ENCODE measurements at regions not wholly inside any gene's neighbourhood (a gene's known extent, or its start where the extent isn't known, plus 50 kb on each side); places are given as distances from the start of the nearest gene placed in this dataset.

- DNase-seq: no peak
Measured at GRCh38 chr14:75333606-75334548, 55.2 kb downstream of the FOS start.

- DNase-seq: no peak
Measured at GRCh38 chr14:75334549-75335051, 56.0 kb downstream of the FOS start.

- peak; percentile 60 for DNase-seq
Measured at GRCh38 chr14:75335571-75335970, 56.9 kb downstream of the FOS start.

- no peak for DNase-seq
Measured at GRCh38 chr14:75338398-75338797, 59.8 kb downstream of the FOS start.

- no peak for DNase-seq
Measured at GRCh38 chr14:75339059-75339458, 60.4 kb downstream of the FOS start.

GRCh38 chr14:75340921-75341320 lies 62.3 kb downstream of the FOS start:
- DNase-seq: no peak

- DNase-seq: no peak
Measured at GRCh38 chr14:75341620-75342019, 63.0 kb downstream of the FOS start.

GRCh38 chr14:75342762-75343599 lies 64.4 kb downstream of the FOS start:
- DNase-seq: no peak

GRCh38 chr14:75343911-75344310 lies 65.3 kb downstream of the FOS start:
- no peak for DNase-seq

GRCh38 chr14:75344411-75344810 lies 65.8 kb downstream of the FOS start:
- no peak for DNase-seq

- no peak for DNase-seq
Measured at GRCh38 chr14:75350505-75351060, 72.0 kb downstream of the FOS start.

- no peak for DNase-seq
Measured at GRCh38 chr14:75359098-75359497, 68.7 kb upstream of the JDP2 start.

GRCh38 chr14:75361041-75361440 lies 66.8 kb upstream of the JDP2 start:
- DNase-seq: no peak

- no peak for DNase-seq
Measured at GRCh38 chr14:75361751-75362433, 65.9 kb upstream of the JDP2 start.

GRCh38 chr14:75363130-75363529 lies 64.7 kb upstream of the JDP2 start:
- no peak for DNase-seq

GRCh38 chr14:75363570-75364227 lies 64.1 kb upstream of the JDP2 start:
- DNase-seq: no peak

GRCh38 chr14:75365116-75365515 lies 62.7 kb upstream of the JDP2 start:
- no peak for DNase-seq

- no peak for DNase-seq
Measured at GRCh38 chr14:75366963-75367362, 60.9 kb upstream of the JDP2 start.

GRCh38 chr14:75368333-75368732 lies 59.5 kb upstream of the JDP2 start:
- no peak for DNase-seq

- DNase-seq: peak; percentile 12
Measured at GRCh38 chr14:75369506-75369905, 58.3 kb upstream of the JDP2 start.

- no peak for DNase-seq
Measured at GRCh38 chr14:75370416-75371205, 57.2 kb upstream of the JDP2 start.
